B cell (primary cell): ENCODE measurements at regions not wholly inside any gene's neighbourhood (a gene's known extent, or its start where the extent isn't known, plus 50 kb on each side); places are given as distances from the start of the nearest gene placed in this dataset.

Experiments used
- ATAC-seq: fragments of 200-7000 bp; cut with Tn5 transposase; one replicate; pipeline ENCODE4 v1.10.0; 2021; ENCODE audit warnings: low read depth, mild to moderate bottlenecking, moderate number of reproducible peaks, moderate library complexity
- CTCF ChIA-PET: fragments of 350-600 bp; sonication (Branson Sonifier 250); formaldehyde crosslinking; loops from one replicate; lab custom pipeline; 2021; ENCODE audit warnings: antibody characterized with exemption, inconsistent platforms; lab: Charles Lee
- POLR2A ChIA-PET: fragments of 350-600 bp; sonication (Branson Sonifier 250); formaldehyde crosslinking; loops from one replicate; lab custom pipeline; 2021; ENCODE audit warnings: antibody characterized with exemption; lab: Charles Lee
- DNase-seq: peaks from one replicate; pipeline ENCODE4 v3.0.0; 2013
- H2AFZ ChIP-seq: 2 replicates; pipeline ENCODE4 v1.6.1; 2012; ENCODE audit warnings: mild to moderate bottlenecking, low read depth, low read length; ENCODE audit not compliant: insufficient read depth, poor library complexity, severe bottlenecking
- H3K27ac ChIP-seq, 2 donors: 1 replicate in 1 of 2; 2 replicates in 1 of 2; pipeline ENCODE4 v1.5.1; 2012 to 2013; ENCODE audit warnings: low read length in 2 of 2, mild to moderate bottlenecking in 2 of 2, moderate library complexity in 1 of 2
- H3K27me3 ChIP-seq, 4 experiments: fragments of 200-600 bp in 1 of 4; sonication (generic) in 1 of 4; replicated peaks in 1 of 4; 1 replicate in 2 of 4; 2 replicates in 2 of 4; pipeline versions ENCODE4 v1.6.1 to v1.7.0; 2013 to 2016; ENCODE audit warnings: low read length in 3 of 4, mild to moderate bottlenecking in 2 of 4, mixed read lengths in 1 of 4, moderate library complexity in 1 of 4; ENCODE audit not compliant: insufficient read depth in 4 of 4, control insufficient read depth in 3 of 4; ENCODE audit errors: control extremely low read depth in 1 of 4
- H3K36me3 ChIP-seq, 2 experiments: replicated peaks in 1 of 2; 1 replicate in 1 of 2; 2 replicates in 1 of 2; pipeline versions ENCODE4 v1.6.1 to v1.7.1; 2013; ENCODE audit warnings: low read length in 1 of 2; ENCODE audit not compliant: insufficient read depth in 2 of 2, control insufficient read depth in 1 of 2; ENCODE audit errors: control extremely low read depth in 1 of 2, extremely low read depth in 1 of 2
- H3K4me1 ChIP-seq, 2 donors: fragments of 200-600 bp in 1 of 2; sonication (generic) in 1 of 2; 1 replicate in 1 of 2; 2 replicates in 1 of 2; pipeline versions ENCODE4 v1.5.1 to v1.6.1; 2013 to 2017; ENCODE audit warnings: low read length in 2 of 2; ENCODE audit not compliant: control insufficient read depth in 2 of 2, insufficient read depth in 2 of 2
- H3K4me2 ChIP-seq: replicated peaks from 2 replicates; pipeline ENCODE3; 2012; ENCODE audit warnings: mild to moderate bottlenecking, low read depth, low read length; ENCODE audit not compliant: poor library complexity, severe bottlenecking
- H3K4me3 ChIP-seq, 5 experiments: fragments of 200-600 bp in 1 of 5; sonication (generic) in 1 of 5; 1 replicate in 3 of 5; 2 replicates in 2 of 5; pipeline versions ENCODE4 v1.5.1 to v1.7.0; 2011 to 2016; ENCODE audit warnings: low read length in 4 of 5, mild to moderate bottlenecking in 4 of 5, low read depth in 2 of 5, control low read depth in 1 of 5, moderate library complexity in 1 of 5; ENCODE audit not compliant: insufficient read depth in 1 of 5; ENCODE audit errors: control extremely low read depth in 1 of 5, extremely low read depth in 1 of 5
- H3K79me2 ChIP-seq: fragments of 200-600 bp; sonication (generic); one replicate; pipeline ENCODE4 v1.6.0; 2016; ENCODE audit warnings: low read length; ENCODE audit not compliant: control insufficient read depth, insufficient read depth
- H3K9ac ChIP-seq: fragments of 200-600 bp; sonication (generic); 2 replicates; pipeline ENCODE4 v1.6.1; 2017; ENCODE audit warnings: mild to moderate bottlenecking, low read length, moderate library complexity
- H3K9me3 ChIP-seq, 3 donors: one replicate each; pipeline versions ENCODE4 v1.6.1 to v1.7.1; 2013; ENCODE audit warnings: low read length in 2 of 3; ENCODE audit not compliant: control insufficient read depth in 2 of 3, insufficient read depth in 1 of 3; ENCODE audit errors: control extremely low read depth in 1 of 3
- H4K20me1 ChIP-seq: 2 replicates; pipeline ENCODE4 v1.6.0; 2012; ENCODE audit warnings: mild to moderate bottlenecking, low read length; ENCODE audit not compliant: insufficient read depth, control insufficient read depth, poor library complexity, severe bottlenecking
- H3K27ac Mint-ChIP-seq: one replicate; pipeline ENCODE4 v1.8.0; 2021; ENCODE audit warnings: mixed read lengths
- H3K27me3 Mint-ChIP-seq: one replicate; pipeline ENCODE4 v1.8.0; 2021; ENCODE audit warnings: mixed read lengths
- H3K4me1 Mint-ChIP-seq: one replicate; pipeline ENCODE4 v1.8.0; 2021; ENCODE audit warnings: mixed read lengths
- H3K4me3 Mint-ChIP-seq: one replicate; pipeline ENCODE4 v1.8.0; 2021; ENCODE audit warnings: mixed read lengths
- H3K9me3 Mint-ChIP-seq: one replicate; pipeline ENCODE4 v1.8.0; 2022; ENCODE audit warnings: mixed read lengths; ENCODE audit not compliant: insufficient read depth
- CTCF ChIP-seq: fragments of 200-600 bp; IDR thresholded peaks from one replicate; pipeline ENCODE4 v1.8.0; 2022; ENCODE audit warnings: antibody characterized with exemption, mild to moderate bottlenecking
- EZH2 ChIP-seq: IDR thresholded peaks from 2 replicates; pipeline ENCODE4 v1.6.1; 2012; ENCODE audit warnings: borderline replicate concordance, low read depth, mild to moderate bottlenecking, moderate library complexity, low read length; ENCODE audit not compliant: insufficient read depth, poor library complexity, severe bottlenecking
- WGBS: methylation state at CpG from one replicate; pipeline ENCODE4 v1.1.5; 2013; ENCODE audit warnings: missing lambda C conversion rate; ENCODE audit not compliant: insufficient coverage; 5-methylcytosine and 5-hydroxymethylcytosine counted together
- intact Hi-C: fragments of 100-400 bp; cut with micrococcal nuclease; formaldehyde crosslinking; loops from one replicate; pipeline ENCODE4 v1.10.0; 2022

GRCh38 chr6:104182811-104183210, 676.9 kb downstream of the HACE1 start:
- Histone ChIP-seq H3K4me1 (no peaks in the 10 kb centered on the region), H2AFZ (no peak overlapping the region), H3K4me2 (no peak overlapping the region), H4K20me1 (no peaks in the 10 kb centered on the region), H3K4me3 (no peak overlapping the region), H3K27me3 (no peaks in the 10 kb centered on the region), H3K9ac (no peak overlapping the region), H3K79me2 (no peaks in the 10 kb centered on the region), H3K9me3 (peaks cover 0 to 14% (median 0%) of the 10 kb centered on the region in 3 donors), H3K36me3 (no peaks in the 10 kb centered on the region), H3K27ac (no peak overlapping the region)
- DNase-seq (no peak), ATAC-seq (no peak)
- Mint-ChIP-seq H3K9me3 (peaks cover 4% of the 10 kb centered on the region), H3K4me3 (no peak overlapping the region), H3K4me1 (no peaks in the 10 kb centered on the region), H3K27ac (no peak overlapping the region), H3K27me3 (no peaks in the 10 kb centered on the region)
- WGBS, result 83% methylated on average over 1 of the region's 2 CpGs
- no peak for TF ChIP-seq EZH2
- no peak for TF ChIP-seq CTCF
- ChIA-PET CTCF (no interaction called here), POLR2A (no interaction called here)
- intact Hi-C loops, result no loop called here

GRCh38 chr6:104173668-104174067, 686.1 kb downstream of the HACE1 start:
- H3K4me3 ChIP-seq, result no peak overlapping the region
- H3K36me3 ChIP-seq, result no peaks in the 10 kb centered on the region
- H3K27ac ChIP-seq, result no peak overlapping the region
- no peaks in the 10 kb centered on the region for H3K4me1 ChIP-seq
- no peaks in the 10 kb centered on the region for H4K20me1 ChIP-seq
- Mint-ChIP-seq H3K27ac (no peak overlapping the region), H3K9me3 (peaks cover 2% of the 10 kb centered on the region), H3K4me3 (no peak overlapping the region), H3K4me1 (no peaks in the 10 kb centered on the region), H3K27me3 (no peaks in the 10 kb centered on the region)
- ChIA-PET POLR2A (no interaction called here), CTCF (no interaction called here)
- no peaks in the 10 kb centered on the region for H3K27me3 ChIP-seq
- H3K9me3 ChIP-seq, result no peaks in the 10 kb centered on the region
- ATAC-seq (no peak), DNase-seq (no peak)
- TF ChIP-seq EZH2 (no peak), CTCF (no peak)
- H3K79me2 ChIP-seq, result no peaks in the 10 kb centered on the region
- WGBS, result no CpG with 5 or more reads among the region's 1 CpG
- intact Hi-C loops, result no loop called here
- no peak overlapping the region for H3K9ac ChIP-seq
- H3K4me2 ChIP-seq, result no peak overlapping the region
- H2AFZ ChIP-seq, result no peak overlapping the region
